ENCODE measurements at regions not wholly inside any gene's neighbourhood (a gene's known extent, or its start where the extent isn't known, plus 50 kb on each side); places are given as distances from the start of the nearest gene placed in this dataset.

GRCh38 chr4:156193800-156194199 is 240.1 kb upstream of the CTSO start:
- TF ChIP-seq CTCF (IDR thresholded peaks at IDR 0.05; ENCODE audit: extremely low read depth in 1 of 2, insufficient read depth in 1 of 2, low read depth in 1 of 2, low read length in 2 of 2) (no peak), POLR2A (IDR thresholded peaks at IDR 0.05; ENCODE audit: low read depth, low read length) (no peak), MYC (IDR thresholded peaks at IDR 0.05; ENCODE audit: low read depth, low read length) (no peak), POLR2AphosphoS5 (IDR thresholded peaks at IDR 0.05; ENCODE audit: insufficient read depth, low read depth, low read length) (no peak), EZH2 (IDR thresholded peaks at IDR 0.05; ENCODE audit: borderline replicate concordance, low read depth, low read length, severe bottlenecking) (no peak)

Data from endothelial cell of umbilical vein (primary cell).